Gastrocnemius medialis (tissue), 4 donors: ENCODE measurements at regions not wholly inside any gene's neighbourhood (a gene's known extent, or its start where the extent isn't known, plus 50 kb on each side); places are given as distances from the start of the nearest gene placed in this dataset.

Source experiments
- POLR2A ChIP-seq, 2 donors: fragments of 450-650 bp; IDR thresholded peaks; one replicate each; pipeline ENCODE4 v1.6.1; 2017; ENCODE audit warnings: antibody characterized with exemption in 2 of 2, mild to moderate bottlenecking in 2 of 2, moderate library complexity in 2 of 2
- TF ChIP-seq, protein P1 (sequence below), 5 experiments: fragments of 450-650 bp in 3 of 5; fragments of 200-600 bp in 2 of 5; sonication (generic) in 2 of 5; IDR thresholded peaks in 4 of 5; conservative IDR thresholded peaks in 1 of 5; 1 replicate in 4 of 5; 2 replicates in 1 of 5; pipeline ENCODE4 v1.5.1; 2016 to 2019; ENCODE audit warnings: antibody characterized with exemption in 5 of 5, mild to moderate bottlenecking in 3 of 5, moderate library complexity in 3 of 5

DNA sequence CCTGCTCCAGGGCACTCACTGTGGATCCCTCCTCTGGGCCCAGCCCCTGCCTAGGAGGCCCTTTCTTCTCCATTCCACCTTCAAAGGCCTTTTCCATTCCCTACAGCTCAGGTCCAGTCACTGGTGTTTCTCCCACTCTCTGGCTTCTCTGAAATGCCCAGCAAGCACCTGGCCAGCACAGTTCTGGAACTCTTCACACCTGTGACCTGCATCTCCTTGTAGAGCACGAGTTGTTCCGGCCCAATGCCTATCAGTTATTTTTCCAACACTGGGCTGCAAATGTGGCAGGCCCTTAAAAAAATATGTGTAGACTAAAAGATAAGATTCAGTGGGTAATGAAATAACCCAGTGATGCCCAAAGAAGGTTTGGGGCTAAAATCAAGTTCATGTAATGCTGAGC is 87.1 kb downstream of the PRLHR start:
- TF ChIP-seq, protein P1, sequence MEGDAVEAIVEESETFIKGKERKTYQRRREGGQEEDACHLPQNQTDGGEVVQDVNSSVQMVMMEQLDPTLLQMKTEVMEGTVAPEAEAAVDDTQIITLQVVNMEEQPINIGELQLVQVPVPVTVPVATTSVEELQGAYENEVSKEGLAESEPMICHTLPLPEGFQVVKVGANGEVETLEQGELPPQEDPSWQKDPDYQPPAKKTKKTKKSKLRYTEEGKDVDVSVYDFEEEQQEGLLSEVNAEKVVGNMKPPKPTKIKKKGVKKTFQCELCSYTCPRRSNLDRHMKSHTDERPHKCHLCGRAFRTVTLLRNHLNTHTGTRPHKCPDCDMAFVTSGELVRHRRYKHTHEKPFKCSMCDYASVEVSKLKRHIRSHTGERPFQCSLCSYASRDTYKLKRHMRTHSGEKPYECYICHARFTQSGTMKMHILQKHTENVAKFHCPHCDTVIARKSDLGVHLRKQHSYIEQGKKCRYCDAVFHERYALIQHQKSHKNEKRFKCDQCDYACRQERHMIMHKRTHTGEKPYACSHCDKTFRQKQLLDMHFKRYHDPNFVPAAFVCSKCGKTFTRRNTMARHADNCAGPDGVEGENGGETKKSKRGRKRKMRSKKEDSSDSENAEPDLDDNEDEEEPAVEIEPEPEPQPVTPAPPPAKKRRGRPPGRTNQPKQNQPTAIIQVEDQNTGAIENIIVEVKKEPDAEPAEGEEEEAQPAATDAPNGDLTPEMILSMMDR (IDR thresholded peaks at IDR 0.05 in 4 of 5, conservative IDR thresholded peaks at IDR 0.05 in 1 of 5): no peak
- TF ChIP-seq POLR2A (IDR thresholded peaks at IDR 0.05): no peak
